ENCODE measurements at regions not wholly inside any gene's neighbourhood (a gene's known extent, or its start where the extent isn't known, plus 50 kb on each side); places are given as distances from the start of the nearest gene placed in this dataset.

- no peak for DNase-seq
Observed at GRCh38 chrX:69299951-69300714, 134.9 kb upstream of the PJA1 start.

DNA sequence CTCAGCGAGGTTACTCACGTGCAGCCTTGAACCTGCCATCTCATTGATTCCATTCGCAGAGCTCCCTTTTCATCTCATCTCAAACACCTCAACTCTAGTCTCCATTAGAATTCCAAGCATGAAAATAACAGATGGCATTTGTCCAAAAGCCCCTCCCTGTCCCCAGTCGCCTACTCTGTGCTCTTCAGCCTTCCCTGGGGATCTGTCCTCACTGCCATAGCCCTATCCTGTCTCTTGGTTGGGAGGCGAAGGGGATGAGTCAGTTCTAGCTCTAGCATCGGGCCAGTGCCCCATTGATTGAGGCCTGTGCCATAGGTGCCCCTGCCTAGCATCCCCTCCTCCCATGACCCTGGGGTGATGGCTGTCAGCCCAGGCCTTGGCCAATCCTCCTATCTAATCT is 134.0 kb upstream of the PJA1 start:
- no peak for DNase-seq

- DNase-seq, result no peak
Observed at GRCh38 chrX:69298466-69299140, 133.3 kb upstream of the PJA1 start.

DNA sequence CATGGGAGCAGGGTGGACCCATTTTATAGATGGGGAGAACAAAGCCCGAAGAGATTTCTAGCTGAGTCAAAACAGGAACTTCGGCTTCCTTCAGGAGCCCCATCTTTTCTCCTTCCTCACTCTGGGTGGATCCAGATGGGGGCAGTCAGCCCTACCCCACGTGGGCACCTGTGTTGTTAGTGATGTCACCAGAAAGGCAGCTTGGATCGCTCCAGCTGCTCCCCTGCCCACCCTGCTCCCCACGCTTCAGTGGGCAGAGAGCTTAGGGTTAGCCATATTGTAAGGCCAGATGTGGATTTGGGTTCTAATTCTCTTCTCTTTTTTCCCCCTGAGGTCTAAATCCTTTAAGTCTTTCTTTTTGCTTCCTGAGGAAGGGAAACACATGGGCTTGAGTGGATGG is 132.3 kb upstream of the PJA1 start:
- no peak for DNase-seq

DNA sequence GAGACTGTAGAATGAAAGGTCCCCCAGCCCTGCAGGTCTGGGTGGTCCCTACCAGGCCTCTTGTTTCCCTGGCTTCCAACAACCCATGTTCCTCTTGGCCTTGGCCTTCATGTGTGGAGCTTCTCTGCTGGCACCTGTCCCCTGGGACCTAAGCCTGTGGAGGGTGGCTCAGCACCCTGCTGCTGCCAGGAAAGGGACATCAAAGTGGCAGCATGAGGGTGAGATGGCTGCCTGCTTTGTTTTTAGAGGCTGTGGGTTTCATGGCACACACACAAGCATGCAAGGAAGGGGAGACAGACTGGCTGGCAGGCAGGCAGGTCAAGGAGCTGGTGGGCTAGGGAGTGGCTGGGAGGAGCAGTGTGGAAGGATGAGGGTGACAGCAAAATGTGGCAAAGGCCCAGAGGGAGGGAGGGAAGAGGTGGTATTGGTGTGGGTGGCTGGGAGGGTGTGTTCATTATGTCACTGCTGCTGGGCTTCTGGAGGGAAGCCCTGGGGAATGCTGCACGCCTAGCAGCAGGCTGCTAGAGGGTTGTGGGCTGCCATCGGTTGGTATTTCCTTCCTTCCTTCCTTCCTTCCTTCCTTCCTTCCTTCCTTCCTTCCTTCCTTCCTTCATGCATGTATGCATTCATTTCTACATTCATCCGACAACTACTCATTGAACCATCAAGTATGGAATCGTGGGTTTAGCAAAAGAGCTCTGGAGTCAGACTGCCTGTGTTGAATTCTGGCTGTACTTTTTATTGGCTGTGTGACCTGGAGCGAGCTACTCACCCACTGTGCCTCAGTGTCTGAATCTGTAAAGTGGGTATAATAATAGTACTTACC is 128.7 kb upstream of the PJA1 start:
- DNase-seq, result no peak

GRCh38 chrX:69291116-69291515 is 125.9 kb upstream of the PJA1 start:
- DNase-seq, result no peak

- no peak for DNase-seq
Observed at GRCh38 chrX:69290292-69290691, 125.0 kb upstream of the PJA1 start.

DNA sequence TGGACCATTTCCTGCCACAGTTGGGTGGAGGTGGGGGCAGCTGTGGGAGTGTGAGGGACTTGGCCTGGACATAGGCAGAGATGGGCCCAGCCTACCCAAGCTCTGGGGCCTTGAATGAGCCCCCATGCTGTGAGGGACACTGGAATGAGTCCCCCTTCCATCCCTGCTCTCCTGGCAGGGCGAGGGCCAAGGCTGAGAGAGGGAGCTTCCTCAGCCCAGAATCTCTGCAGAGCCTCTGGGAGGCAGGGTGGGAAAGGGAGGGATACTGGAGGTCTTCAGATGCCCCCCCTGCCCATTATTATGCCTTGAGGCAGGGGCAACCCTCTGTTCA is 124.5 kb upstream of the PJA1 start:
- no peak for DNase-seq

DNA sequence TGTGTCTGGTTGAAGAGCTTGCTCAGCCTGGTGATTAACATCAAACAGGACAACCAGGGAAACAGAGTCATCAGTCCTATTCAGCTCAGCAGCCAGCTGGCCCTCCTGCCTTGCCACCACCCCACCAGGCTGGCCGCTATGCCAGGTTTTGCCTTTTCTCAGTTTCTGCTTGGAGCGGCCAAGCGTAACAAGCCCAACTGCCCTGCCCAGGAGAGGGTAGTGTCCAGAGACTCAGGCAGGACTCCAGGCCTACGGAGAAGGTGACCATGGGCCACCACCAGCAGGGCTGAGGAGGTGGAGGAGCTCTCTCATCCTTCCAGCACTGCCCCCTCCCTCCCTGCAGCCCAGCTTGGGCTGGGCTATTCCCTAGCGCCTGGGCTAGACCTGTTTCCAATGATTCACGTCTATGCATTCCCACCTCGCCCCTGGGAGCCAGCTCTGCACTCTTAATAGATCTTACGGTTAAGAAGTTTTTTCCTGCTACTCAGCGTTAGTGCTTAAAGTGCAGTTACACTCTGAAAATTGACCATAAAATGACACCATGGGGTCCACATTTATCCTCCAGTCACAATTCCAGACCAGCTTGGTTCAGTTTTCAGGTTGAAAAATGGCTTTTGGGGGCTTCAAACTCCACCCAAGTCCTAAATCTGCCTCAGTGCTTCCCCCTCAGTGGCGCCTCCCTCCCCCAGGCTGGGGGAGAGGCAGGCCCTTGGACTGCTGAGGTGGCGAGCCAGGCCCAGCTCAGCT is 124.0 kb upstream of the PJA1 start:
- DNase-seq, result no peak

DNA sequence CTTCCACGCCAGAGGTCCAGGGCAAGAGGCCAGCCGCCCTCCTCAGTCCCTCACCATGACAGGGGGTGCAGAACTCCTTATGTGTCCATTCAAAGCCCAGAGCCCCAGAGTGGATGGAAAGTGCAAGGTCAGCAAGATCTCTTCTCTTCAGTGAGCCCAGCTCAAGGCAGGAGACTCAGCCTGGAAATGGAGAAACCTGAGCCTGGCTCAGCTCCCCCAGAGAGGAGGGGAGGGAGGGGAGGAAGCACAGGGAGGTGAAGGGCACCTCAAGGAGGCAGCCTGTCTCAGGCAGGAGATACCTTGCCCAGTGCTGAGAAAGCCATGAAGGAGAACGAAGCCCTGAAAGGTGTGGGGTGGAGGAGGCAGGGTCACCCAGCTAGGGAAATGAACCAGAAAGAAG is 121.8 kb upstream of the PJA1 start:
- DNase-seq, result no peak

DNA sequence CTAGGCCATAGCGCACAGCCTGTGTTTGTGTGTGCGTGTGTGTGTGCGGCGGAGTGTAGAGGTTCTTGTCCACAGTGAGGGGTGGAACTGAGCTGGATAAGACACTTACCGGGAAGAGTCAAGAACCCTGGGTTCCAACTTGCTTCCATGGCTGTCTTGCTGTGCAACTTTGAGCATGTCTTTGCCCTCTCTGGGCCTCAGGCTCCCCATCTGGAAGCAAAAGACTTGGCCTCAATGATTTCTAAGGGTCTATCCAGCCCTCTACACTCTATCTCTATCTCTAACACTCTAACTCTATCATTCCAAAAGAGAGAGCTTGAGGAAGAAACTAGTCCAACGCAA is 121.3 kb upstream of the PJA1 start:
- DNase-seq, result no peak

- peak; percentile 2 to 7 for DNase-seq
Observed at GRCh38 chrX:69285881-69286564, 120.8 kb upstream of the PJA1 start.

DNA sequence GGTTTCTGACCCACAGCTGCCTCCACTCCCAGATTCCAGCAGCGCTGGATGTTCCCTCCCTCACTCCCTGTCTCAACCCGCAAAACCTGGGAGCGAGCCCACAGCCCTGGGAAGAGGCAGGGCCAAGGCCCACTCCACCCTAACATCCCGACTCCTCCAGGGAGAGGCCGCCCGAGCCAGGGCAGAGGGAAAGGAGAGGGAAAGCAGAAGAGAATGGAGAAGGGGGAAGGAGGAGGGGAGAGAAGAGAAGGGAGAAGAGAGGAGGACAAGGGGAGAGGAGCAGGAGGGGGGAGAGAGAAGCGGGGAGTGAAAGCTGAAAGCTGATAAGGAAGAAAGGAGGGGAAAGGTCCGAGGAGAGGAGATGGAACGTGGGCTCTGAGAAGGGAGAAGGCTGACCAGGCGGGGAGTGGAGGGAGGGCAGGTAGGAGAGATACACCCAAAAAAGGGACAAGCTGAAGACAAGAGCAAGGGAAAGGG is 120.2 kb upstream of the PJA1 start:
- DNase-seq, result no peak

DNA sequence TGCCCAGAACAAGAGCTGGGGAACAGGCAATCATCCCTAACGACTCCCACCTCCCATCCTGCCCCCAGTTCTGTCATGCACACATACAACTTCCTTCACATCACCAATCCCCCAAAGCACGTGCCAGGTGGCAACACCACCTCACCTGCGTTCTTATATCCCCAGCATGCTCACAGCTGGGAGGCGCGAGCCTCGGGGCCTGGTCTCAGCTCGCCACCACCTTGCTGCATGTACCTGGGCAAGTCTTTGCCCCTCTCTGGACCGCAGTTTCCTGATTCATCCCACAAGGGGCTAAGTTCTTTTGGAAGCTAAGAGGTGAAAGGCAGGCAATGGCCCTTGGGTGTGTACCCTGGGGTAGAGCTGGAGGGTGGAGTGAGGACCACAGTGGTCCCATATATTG is 119.2 kb upstream of the PJA1 start:
- no peak for DNase-seq

DNA sequence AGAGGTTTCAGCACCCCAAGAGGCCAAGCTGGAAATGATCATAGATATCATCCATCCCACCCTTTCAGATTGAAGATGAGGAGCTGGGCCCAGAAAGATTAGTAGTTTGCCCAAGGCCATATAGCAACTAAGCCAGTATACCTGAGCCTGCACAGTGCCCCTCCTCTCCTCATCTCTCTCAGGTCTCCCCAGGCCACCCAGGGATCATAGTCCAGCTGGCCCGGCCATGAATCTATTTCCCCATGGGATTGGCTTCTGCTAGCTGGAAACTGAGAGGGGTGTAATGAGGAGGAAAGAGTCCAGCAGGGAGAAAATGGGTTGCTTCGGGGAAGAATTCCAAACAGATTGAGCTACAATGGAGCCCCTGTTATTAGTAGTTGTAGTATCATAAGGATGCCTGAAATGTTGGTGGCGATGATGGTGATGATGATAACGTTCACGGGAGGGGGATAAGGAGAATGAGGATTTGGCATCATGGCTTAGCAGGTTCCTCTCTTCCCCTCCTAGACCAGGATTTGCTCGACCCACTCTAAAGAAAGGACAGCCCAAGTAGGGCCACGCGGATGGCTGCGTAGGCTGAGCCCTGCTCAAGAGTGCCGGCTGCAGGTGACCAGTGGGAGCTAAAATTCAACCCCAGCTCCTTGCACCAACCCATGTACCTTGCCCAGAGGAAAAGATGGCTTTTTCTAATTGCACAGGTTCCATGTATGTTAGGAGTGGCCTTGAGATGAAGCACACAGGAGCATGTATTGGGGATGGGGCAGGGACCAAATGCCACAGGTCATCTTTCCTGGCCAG is 117.8 kb upstream of the PJA1 start:
- DNase-seq, result no peak

DNA sequence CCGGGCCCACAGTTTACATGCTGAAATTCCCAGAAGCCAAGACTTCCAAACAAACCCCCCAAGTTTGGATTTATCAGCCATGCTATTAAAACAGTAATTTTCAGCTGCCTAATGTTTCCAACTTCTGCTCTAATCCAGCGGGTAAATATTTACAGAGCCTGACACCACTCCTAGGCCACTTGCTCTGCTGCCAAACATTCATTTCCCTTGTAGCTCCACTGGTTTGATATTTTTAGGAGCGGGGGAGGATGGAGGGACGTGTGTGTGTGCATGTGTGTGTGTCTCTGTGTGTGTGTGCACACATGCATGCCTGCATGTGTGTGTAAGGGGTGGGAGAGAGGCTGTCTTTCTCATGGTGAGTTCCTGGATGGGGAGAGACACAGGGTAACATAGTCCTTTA is 115.7 kb upstream of the PJA1 start:
- no peak for DNase-seq

GRCh38 chrX:69279234-69279633 is 114.0 kb upstream of the PJA1 start:
- DNase-seq, result no peak

- DNase-seq, result no peak
Observed at GRCh38 chrX:69278031-69278687, 112.9 kb upstream of the PJA1 start.

GRCh38 chrX:69277369-69277990 is 112.2 kb upstream of the PJA1 start:
- DNase-seq, result no peak

DNA sequence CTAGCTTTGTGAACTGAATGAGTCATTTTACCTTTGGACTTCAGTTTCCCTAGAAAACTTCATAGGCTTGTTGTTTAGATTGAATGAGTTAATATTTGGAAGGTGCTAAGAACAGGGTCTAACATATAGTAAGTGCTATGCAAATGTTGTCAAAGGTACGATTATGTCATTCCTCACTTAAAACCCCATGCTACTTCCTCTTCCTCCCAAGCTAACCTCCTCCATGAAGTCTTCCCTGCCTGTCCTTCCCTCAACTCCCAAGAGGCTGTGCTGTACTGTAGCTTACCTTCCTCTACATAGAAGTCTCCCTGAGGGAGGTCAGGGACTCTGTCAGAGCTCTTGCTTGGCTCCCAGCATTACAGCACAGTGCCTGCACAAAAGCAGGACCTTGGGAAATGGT is 103.4 kb upstream of the PJA1 start:
- no peak for DNase-seq

DNA sequence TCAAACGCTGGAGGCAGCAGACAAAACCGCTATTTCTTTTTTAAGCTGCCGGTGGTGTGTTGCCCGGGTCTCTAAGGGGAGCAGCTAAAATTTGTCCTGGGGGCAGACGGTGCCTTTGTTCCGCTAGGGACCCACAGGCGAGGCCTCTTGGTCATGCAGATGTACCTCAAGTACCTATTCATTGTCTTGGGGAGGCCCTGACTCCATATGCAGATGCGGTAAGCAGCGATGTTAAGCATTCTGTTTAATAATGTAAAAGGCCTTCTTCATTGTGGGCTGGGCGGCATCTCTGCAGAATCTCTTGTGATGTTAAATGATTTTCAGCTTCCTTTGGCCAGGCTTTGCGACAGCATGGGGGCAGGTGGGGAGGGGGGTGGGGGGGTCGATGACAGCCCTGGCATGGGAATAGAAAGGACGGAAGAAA is 98.9 kb upstream of the PJA1 start:
- no peak for DNase-seq
